GM21528 (cell line): ENCODE measurements at regions not wholly inside any gene's neighbourhood (a gene's known extent, or its start where the extent isn't known, plus 50 kb on each side); places are given as distances from the start of the nearest gene placed in this dataset.

Experiments
- ATAC-seq: cut with Tn5 transposase; IDR thresholded peaks from one replicate; pipeline ENCODE4 v1.9.1; 2021; ENCODE audit warnings: mild to moderate bottlenecking, moderate library complexity; ENCODE audit not compliant: unreplicated experiment, low FRiP score

DNA sequence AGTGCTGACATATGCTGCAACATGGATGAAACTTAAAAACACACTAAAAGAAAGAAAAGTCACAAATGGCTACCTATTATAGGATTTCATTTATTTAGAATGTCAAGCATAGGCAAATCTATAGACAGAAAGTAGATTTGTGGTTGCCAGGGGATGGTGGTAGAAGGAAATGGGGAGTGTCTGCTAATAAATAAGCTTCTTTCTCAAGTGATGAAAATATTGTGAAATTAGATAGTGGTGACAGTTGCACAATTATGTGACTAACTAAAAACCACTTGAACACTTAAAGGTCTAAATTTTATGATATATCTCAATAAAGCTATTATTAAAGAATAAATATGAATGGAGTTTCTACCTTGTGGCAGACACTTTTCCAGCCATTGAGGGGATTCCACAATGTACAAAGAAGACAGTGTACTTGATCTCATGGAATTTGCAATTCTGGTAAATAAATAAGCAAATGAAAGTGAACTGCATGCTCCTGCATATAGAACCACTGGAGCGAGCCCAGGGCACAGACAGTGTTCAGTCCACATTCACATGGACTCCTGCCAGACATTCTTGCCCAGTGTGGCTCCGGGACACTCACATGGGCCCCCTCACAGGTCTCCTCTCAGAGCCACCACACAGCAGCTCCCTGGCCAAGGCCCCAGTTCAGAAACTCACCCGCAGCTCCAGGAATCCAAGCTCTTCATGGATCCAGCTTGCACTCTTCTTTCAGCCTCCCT is 107.1 kb upstream of the ARID2 start:
- no peak for ATAC-seq

DNA sequence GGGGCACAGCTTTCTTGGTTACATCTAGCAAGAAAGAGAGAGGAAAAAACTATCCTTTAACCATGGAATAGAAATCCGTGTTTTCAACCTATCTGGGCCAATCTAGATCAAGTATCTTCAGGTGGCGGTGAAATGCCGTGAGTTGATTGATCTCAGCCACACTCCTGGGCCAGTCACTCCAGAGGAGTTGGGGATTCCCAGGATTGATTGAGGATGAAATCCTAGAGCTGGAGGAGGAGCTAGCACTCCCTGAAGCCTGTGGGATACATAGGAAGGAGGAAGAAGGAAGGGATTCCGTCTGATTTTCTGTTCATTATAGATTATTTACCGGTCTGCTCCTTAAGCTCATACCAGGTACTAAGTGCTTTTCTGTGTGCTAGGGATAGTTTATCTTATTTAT is 106.3 kb upstream of the ARID2 start:
- no peak for ATAC-seq

- ATAC-seq: no peak
These were observed 105.6 kb upstream of the ARID2 start for GRCh38 chr12:45623940-45624339.

DNA sequence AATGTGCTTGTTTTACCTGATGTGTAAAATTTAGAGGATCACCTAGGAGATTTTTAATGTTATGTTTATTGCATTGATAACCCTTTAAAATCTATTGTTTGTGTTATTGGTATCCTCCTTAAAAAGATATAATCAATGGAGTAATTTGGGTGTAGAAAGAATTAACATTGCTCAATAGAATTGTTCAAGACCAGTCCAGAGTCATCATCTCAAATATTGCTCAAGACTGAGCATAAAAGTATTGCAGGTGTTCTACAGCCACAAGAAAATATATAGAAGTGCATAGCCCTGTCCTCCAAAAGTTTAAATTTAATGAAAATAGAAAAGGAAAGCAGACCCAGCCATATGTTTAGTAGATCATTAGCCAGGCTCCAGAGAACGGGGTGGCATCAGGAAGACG is 102.5 kb upstream of the ARID2 start:
- ATAC-seq: no peak

DNA sequence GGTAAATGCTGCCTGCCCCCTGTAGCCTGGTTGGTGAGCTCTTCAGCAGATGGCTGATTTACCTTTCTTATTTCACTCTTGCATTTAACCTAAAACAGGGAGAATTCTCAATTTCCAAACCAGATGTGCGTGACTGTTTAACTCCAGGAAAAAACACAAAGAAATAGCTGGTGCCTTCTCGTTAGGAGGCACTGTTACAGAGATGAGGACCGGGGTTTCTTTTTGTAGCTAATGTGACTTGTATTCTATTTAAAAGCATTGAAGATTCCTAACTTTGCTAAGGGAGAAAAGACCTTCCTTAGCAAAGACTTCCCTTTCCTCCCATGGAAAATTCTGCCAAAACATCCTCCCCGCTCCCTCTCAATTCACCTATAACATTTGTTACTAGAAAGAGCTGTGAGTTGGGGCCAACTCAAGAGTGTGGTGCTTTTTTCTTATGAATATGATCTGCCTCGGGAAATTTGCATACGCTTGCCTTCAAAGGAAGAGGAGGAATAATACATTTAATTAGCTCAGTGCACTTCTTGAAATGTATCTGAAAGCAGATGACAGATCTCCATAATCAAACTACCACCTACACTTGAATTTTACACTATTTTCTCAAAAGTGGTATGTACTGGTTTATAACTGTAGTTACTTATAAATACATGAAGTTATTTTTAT is 102.0 kb upstream of the ARID2 start:
- ATAC-seq: no peak

DNA sequence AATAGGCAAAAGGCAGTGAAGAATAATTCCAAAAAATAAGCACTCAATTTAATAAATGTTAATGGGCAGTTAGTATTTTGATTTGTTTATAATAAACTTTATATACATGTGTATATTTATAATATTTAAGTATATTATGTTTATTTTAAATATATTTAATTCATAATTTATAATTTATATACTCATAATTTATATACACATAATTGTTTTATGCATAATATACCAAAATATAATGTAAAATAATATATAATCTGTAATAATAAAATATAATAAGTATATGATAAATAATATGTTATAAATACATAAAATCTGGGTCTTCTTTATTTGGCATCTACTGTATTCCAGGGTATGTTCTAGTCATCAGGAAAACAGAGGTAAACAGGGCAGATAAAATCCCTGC is 100.2 kb upstream of the ARID2 start:
- no peak for ATAC-seq

- ATAC-seq: no peak
These were observed 95.8 kb upstream of the ARID2 start for GRCh38 chr12:45633733-45634132.

DNA sequence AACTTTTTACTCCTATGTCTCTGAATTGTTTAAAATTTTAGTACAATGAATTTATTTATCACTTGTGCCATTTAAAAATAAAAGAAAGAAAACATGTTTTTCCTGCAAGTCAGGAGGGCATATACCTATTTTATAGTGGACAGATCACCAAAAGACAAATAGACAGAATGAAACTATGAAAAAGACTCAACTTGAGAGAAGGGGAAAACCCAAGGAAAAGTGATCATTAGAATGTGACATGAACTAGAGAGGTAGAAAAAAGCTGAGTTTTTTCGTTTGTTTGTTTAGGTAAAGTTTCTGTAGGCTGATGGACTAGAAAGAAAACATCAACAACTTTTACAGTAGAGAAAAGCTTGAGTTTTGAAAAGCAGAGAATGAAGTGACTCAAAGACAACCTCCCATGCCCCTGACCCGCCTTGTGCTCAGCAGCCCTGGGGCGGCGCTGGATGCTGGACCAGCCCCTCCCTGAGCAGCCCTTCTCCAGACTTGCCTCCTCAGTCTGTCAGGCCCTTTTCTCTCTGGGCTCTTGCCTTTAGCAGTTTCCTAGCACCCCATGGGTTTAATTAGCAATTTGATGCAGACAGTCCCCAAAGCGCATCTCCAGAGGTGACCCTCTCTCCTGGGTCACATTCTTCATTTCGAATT is 95.1 kb upstream of the ARID2 start:
- ATAC-seq: no peak

- no peak for ATAC-seq
These were observed 92.3 kb upstream of the ARID2 start for GRCh38 chr12:45637242-45637641.

- ATAC-seq: no peak
These were observed 91.8 kb upstream of the ARID2 start for GRCh38 chr12:45637706-45638105.

GRCh38 chr12:45638386-45638785 is 91.1 kb upstream of the ARID2 start:
- no peak for ATAC-seq

DNA sequence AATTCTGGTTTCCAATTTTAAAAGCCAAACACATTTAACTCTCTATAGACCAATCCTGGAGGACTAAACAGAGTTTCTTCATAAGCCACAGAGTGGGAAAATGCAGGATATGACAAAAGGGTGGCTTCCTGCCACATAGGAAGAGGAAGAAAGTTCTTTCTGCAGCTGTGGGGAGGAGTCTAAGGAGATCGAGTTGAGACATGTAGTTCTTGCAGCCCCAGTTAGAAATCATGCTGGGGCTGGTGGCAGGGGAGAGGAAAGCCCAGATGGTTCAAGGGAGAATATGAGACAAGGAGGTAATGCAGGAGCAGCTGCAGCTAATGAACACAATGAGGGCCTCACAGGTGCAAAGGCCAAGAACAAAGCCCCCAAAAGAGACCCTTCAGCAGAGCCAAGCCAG is 85.0 kb upstream of the ARID2 start:
- ATAC-seq: no peak

- no peak for ATAC-seq
These were observed 82.5 kb upstream of the ARID2 start for GRCh38 chr12:45646851-45647581.

- ATAC-seq: no peak
These were observed 81.4 kb upstream of the ARID2 start for GRCh38 chr12:45648070-45648469.

DNA sequence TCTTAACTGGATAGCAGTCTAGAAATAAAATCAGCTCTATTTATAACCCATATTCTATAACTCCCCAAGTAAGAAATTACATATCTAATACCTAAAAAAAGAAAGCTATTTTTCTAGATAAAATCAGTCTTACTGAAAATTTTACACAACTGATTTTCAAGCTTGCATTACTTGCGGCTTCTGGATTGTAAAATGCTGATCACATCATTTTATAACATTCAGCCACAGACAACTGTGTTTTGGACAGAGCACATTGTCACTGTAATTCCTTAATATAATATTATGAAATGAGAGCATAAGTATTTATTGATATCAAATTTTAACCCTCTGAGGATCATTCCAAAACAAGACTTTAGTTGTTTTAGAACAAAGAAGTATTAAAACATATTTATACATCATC is 78.5 kb upstream of the ARID2 start:
- ATAC-seq: no peak

DNA sequence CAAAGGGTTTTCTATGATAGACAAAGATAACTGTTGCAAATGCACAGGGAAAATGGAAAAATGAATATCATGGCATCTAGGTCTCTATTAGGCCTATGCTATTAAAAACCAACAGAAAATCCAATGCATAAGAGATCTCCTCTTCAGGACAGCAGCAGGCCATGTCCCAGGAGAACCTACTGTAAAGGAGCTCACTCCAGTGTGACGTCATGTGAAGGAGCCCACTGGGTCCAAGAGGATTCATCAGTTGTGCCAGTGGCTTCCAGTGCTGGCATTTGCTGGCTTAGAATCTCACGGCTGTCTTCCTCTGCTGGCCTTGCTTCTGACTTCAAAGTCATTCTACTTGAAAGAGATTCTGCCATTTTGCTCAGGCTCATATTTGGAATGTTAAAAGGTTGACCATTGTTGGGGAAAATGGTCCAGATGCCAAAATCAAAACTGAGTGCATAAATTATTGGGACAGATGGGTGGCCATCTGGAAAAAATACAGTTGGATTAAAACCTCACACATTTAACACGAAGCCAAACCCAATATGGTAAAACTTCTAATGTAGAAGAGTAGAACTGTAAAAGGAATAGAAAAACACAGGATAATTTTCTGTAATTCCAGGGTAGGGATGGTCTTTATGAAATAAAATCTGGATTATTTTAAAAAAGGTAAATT is 75.4 kb upstream of the ARID2 start:
- ATAC-seq: no peak

DNA sequence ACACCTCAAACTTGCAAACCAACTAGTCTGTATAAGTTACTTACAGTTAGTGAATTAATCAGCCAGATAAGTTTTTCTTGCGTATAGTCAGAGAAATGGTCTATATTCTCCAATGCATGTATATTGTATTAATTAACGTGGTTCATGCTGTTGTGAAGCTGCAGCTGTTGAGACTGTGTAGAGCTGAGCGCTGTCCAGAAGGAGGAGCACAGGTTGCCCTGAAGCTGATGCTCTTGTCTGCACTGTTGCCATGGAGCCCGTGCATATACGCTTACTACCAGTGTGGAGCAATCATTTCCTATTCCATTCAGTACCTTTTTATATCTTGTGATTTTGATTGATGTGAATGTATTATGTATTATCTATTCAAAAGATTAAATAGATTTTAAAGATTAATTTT is 74.3 kb upstream of the ARID2 start:
- ATAC-seq: no peak

DNA sequence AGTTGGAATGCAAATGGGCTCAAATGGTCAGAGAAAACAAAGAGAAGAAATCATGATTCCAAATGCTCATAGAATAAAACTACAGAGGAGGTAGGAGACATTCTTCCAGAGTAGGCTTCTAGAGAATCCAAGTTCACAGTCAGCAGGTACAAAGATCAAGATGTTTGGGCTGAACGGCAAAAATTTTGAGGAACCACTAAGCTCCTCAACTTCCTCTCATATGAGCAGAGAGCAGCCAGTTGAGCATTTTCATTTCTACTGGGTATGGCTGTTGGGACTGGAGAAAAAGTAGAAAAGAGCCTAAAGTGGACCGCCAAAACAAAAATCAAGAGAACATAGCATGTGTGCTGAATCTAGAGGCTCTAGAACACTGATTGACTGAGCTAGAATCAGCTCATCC is 73.8 kb upstream of the ARID2 start:
- no peak for ATAC-seq

DNA sequence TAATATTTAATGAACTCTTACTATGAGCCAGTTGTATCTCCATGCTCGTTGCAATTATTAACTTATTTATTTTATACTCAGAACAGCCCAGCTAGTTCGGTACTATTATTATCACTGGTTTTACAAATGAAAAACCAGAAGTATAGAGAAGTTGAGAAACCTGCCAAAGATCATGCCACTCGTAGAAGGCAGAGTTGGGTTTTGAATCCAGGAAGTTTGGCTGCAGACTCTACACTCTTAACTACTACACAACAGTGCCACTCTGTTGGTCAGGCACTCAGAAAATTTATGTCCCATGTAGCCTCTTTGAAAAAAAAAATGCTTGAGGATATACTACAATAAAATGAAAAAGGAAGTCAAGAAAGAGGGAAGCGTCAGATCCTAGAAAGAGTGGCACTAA is 71.5 kb upstream of the ARID2 start:
- ATAC-seq: no peak

- ATAC-seq: no peak
These were observed 69.2 kb upstream of the ARID2 start for GRCh38 chr12:45660330-45660729.

DNA sequence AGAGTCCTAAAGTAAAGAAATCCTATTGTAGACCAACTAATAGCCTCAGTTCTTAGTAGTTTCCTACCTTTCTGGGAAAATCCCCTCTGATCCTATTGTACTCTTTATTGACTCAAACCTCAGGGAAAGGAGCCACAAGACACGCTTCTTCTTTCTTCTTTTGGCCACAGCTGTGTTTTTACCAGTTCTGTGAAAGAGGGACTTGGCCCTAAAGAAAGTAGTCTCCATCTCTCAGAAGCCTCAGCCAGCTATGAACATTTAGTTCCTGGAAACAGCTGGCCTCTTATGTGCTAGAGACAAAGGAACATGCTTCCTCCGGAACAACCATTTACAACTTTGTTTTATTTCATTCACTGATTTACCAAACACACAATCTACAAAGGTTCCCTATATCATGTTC is 66.1 kb upstream of the ARID2 start:
- ATAC-seq: no peak
